ENCODE measurements at regions not wholly inside any gene's neighbourhood (a gene's known extent, or its start where the extent isn't known, plus 50 kb on each side); places are given as distances from the start of the nearest gene placed in this dataset.

DNA sequence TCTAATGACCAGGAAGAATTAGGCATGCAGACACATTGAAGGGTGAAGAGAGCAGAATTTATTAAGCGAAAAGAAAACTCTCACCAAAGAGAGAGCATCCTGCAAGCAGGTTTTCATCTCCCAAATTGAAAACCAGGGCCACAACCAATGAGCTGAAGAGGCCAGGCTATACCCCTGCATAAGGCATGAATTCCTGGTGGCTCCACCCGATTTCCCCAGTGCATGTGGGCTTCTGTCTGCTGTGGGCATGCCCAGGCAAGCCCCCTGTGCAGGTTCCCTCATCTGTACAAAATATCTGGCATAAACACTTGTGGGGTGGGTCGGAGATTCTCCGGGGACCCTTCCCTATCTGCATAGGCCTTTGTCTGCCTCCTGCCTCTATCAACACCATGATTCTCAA is 621.6 kb upstream of the LRRTM1 start:
- no peak for TF ChIP-seq EZH2phosphoT487 (IDR thresholded peaks at IDR 0.05; ENCODE audit: borderline replicate concordance)
- TF ChIP-seq, protein P1, sequence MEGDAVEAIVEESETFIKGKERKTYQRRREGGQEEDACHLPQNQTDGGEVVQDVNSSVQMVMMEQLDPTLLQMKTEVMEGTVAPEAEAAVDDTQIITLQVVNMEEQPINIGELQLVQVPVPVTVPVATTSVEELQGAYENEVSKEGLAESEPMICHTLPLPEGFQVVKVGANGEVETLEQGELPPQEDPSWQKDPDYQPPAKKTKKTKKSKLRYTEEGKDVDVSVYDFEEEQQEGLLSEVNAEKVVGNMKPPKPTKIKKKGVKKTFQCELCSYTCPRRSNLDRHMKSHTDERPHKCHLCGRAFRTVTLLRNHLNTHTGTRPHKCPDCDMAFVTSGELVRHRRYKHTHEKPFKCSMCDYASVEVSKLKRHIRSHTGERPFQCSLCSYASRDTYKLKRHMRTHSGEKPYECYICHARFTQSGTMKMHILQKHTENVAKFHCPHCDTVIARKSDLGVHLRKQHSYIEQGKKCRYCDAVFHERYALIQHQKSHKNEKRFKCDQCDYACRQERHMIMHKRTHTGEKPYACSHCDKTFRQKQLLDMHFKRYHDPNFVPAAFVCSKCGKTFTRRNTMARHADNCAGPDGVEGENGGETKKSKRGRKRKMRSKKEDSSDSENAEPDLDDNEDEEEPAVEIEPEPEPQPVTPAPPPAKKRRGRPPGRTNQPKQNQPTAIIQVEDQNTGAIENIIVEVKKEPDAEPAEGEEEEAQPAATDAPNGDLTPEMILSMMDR (conservative IDR thresholded peaks at IDR 0.05; ENCODE audit: low read length): no peak

Data from Loucy (cell line).